HEK293 (cell line): ENCODE measurements at regions not wholly inside any gene's neighbourhood (a gene's known extent, or its start where the extent isn't known, plus 50 kb on each side); places are given as distances from the start of the nearest gene placed in this dataset.

Experiments
- ATF2 ChIP-seq: fragments of 450-650 bp; formaldehyde crosslinking; IDR thresholded peaks from 2 replicates; pipeline ENCODE4 v1.5.1; 2016; ENCODE audit warnings: missing biosample characterization, missing genetic modification characterization, low read depth
- BCL11A ChIP-seq: fragments of 450-650 bp; formaldehyde crosslinking; IDR thresholded peaks from 2 replicates; pipeline ENCODE4 v1.5.1; 2016; ENCODE audit warnings: low read depth, missing biosample characterization, missing genetic modification characterization
- FEZF1 ChIP-seq: fragments of 450-650 bp; formaldehyde crosslinking; IDR thresholded peaks from 2 replicates; pipeline ENCODE4 v1.5.1; 2016; ENCODE audit warnings: missing biosample characterization, missing genetic modification characterization
- GLI4 ChIP-seq: fragments of 450-650 bp; formaldehyde crosslinking; IDR thresholded peaks from 2 replicates; pipeline ENCODE4 v1.5.1; 2016; ENCODE audit warnings: missing biosample characterization, missing genetic modification characterization
- PRDM10 ChIP-seq: fragments of 450-650 bp; formaldehyde crosslinking; IDR thresholded peaks from 2 replicates; pipeline ENCODE4 v1.5.1; 2016; ENCODE audit warnings: missing biosample characterization, missing genetic modification characterization
- REST ChIP-seq: fragments of 450-650 bp; formaldehyde crosslinking; IDR thresholded peaks from 2 replicates; pipeline ENCODE4 v1.5.1; 2016; ENCODE audit warnings: missing biosample characterization, missing genetic modification characterization
- ZNF292 ChIP-seq: fragments of 450-650 bp; formaldehyde crosslinking; IDR thresholded peaks from 2 replicates; pipeline ENCODE4 v1.5.1; 2016; ENCODE audit warnings: low read depth, missing biosample characterization, missing genetic modification characterization, borderline replicate concordance
- ZNF324 ChIP-seq: fragments of 450-650 bp; formaldehyde crosslinking; IDR thresholded peaks from 2 replicates; pipeline ENCODE4 v1.5.1; 2016; ENCODE audit warnings: missing biosample characterization, missing genetic modification characterization
- ZNF791 ChIP-seq: fragments of 450-650 bp; formaldehyde crosslinking; IDR thresholded peaks from 2 replicates; pipeline ENCODE4 v1.5.1; 2016; ENCODE audit warnings: missing biosample characterization, missing genetic modification characterization
- ZNF837 ChIP-seq: fragments of 450-650 bp; formaldehyde crosslinking; IDR thresholded peaks from 2 replicates; pipeline ENCODE4 v1.5.1; 2016; ENCODE audit warnings: missing biosample characterization, missing genetic modification characterization
- ZSCAN5A ChIP-seq: fragments of 450-650 bp; formaldehyde crosslinking; IDR thresholded peaks from 2 replicates; pipeline ENCODE4 v1.5.1; 2016; ENCODE audit warnings: missing biosample characterization, missing genetic modification characterization

- no peak for TF ChIP-seq ZNF791 (tag by site-specific recombination)
- TF ChIP-seq REST (tag by site-specific recombination) = no peak
- TF ChIP-seq ATF2 (tag by site-specific recombination) = no peak
- no peak for TF ChIP-seq ZNF324
- TF ChIP-seq PRDM10 (tag by site-specific recombination) = no peak
- TF ChIP-seq ZNF292 (tag by site-specific recombination) = no peak
- no peak for TF ChIP-seq BCL11A (tag by site-specific recombination)
- no peak for TF ChIP-seq ZSCAN5A (tag by site-specific recombination)
- no peak for TF ChIP-seq FEZF1
- no peak for TF ChIP-seq ZNF837 (tag by site-specific recombination)
- no peak for TF ChIP-seq GLI4 (tag by site-specific recombination)
Observed at GRCh38 chr9:1647776-1648175, 367.4 kb upstream of the SMARCA2 start.
